ENCODE measurements at regions not wholly inside any gene's neighbourhood (a gene's known extent, or its start where the extent isn't known, plus 50 kb on each side); places are given as distances from the start of the nearest gene placed in this dataset.

- TF ChIP-seq MYC (IDR thresholded peaks at IDR 0.05; ENCODE audit: low read depth, low read length) (no peak), JUN (IDR thresholded peaks at IDR 0.05; ENCODE audit: borderline replicate concordance, insufficient read depth, insufficient read length, low read depth) (no peak), EZH2 (IDR thresholded peaks at IDR 0.05; ENCODE audit: borderline replicate concordance, low read depth, low read length, severe bottlenecking) (no peak), MAX (IDR thresholded peaks at IDR 0.05; ENCODE audit: insufficient read depth, insufficient read length) (no peak), POLR2A (IDR thresholded peaks at IDR 0.05; ENCODE audit: low read depth, low read length) (no peak)
Measured at GRCh38 chr6:167746975-167747374, 79.7 kb upstream of the AFDN start.

Measured in endothelial cell of umbilical vein (primary cell).